T-helper 2 cell treated with Interferon-gamma antibody and Interleukin-4, amounts not matched to agents 5 μg/mL and 100 μg/mL, for 36 hours (primary cell): ENCODE measurements at regions not wholly inside any gene's neighbourhood (a gene's known extent, or its start where the extent isn't known, plus 50 kb on each side); places are given as distances from the start of the nearest gene placed in this dataset.
"Not testable (repeated sequence)": the region's sequence is repeated elsewhere in the genome, so short reads cannot be mapped to it uniquely, and the experiment has no call there.

Experiments used
- DNase-seq: peaks from one replicate; pipeline ENCODE4 v3.0.0; 2021; ENCODE audit warnings: low spot score
- H3K27ac Mint-ChIP-seq: one replicate; pipeline ENCODE4 v1.8.0; 2021; ENCODE audit warnings: mild to moderate bottlenecking, mixed read lengths
- H3K27me3 Mint-ChIP-seq: one replicate; pipeline ENCODE4 v1.8.0; 2021; ENCODE audit warnings: low read depth, mixed read lengths
- H3K36me3 Mint-ChIP-seq: one replicate; pipeline ENCODE4 v1.8.0; 2021; ENCODE audit warnings: low read depth, mixed read lengths
- H3K4me1 Mint-ChIP-seq: one replicate; pipeline ENCODE4 v1.8.0; 2021; ENCODE audit warnings: low read depth, mixed read lengths
- H3K4me3 Mint-ChIP-seq: one replicate; pipeline ENCODE4 v1.8.0; 2022; ENCODE audit warnings: mild to moderate bottlenecking, moderate library complexity, mixed read lengths
- H3K9me3 Mint-ChIP-seq: one replicate; pipeline ENCODE4 v1.8.0; 2021; ENCODE audit warnings: mixed read lengths

GRCh38 chr16:17769065-17769464 lies 298.3 kb upstream of the XYLT1 start:
- Mint-ChIP-seq H3K4me1 (no peaks in the 10 kb centered on the region), H3K36me3 (no peaks in the 10 kb centered on the region), H3K9me3 (no peaks in the 10 kb centered on the region), H3K27ac (no peak overlapping the region), H3K4me3 (no peak overlapping the region), H3K27me3 (no peaks in the 10 kb centered on the region)
- no peak for DNase-seq

GRCh38 chr16:17768257-17768656 lies 297.5 kb upstream of the XYLT1 start:
- Mint-ChIP-seq H3K4me1 (no peaks in the 10 kb centered on the region), H3K9me3 (no peaks in the 10 kb centered on the region), H3K27me3 (peaks cover 2% of the 10 kb centered on the region), H3K36me3 (no peaks in the 10 kb centered on the region), H3K27ac (no peak overlapping the region), H3K4me3 (no peak overlapping the region)
- no peak for DNase-seq

GRCh38 chr16:17766012-17766411 lies 295.3 kb upstream of the XYLT1 start:
- Mint-ChIP-seq H3K9me3 (no peaks in the 10 kb centered on the region), H3K36me3 (no peaks in the 10 kb centered on the region), H3K27me3 (peaks cover 2% of the 10 kb centered on the region), H3K4me1 (no peaks in the 10 kb centered on the region), H3K27ac (no peak overlapping the region), H3K4me3 (no peak overlapping the region)
- DNase-seq: no peak

GRCh38 chr16:17759451-17760390 lies 289.0 kb upstream of the XYLT1 start:
- Mint-ChIP-seq H3K9me3 (peaks cover 10% of the 10 kb centered on the region), H3K4me3 (no peak overlapping the region), H3K4me1 (no peaks in the 10 kb centered on the region), H3K27me3 (peaks cover 2% of the 10 kb centered on the region), H3K27ac (no peak overlapping the region), H3K36me3 (no peaks in the 10 kb centered on the region)
- DNase-seq: no peak

GRCh38 chr16:17757808-17758207 lies 287.0 kb upstream of the XYLT1 start:
- H3K4me3 Mint-ChIP-seq: no peak overlapping the region
- peaks cover 12% of the 10 kb centered on the region for H3K9me3 Mint-ChIP-seq
- H3K27me3 Mint-ChIP-seq: no peaks in the 10 kb centered on the region
- DNase-seq: no peak
- H3K36me3 Mint-ChIP-seq: no peaks in the 10 kb centered on the region
- no peaks in the 10 kb centered on the region for H3K4me1 Mint-ChIP-seq
- H3K27ac Mint-ChIP-seq: no peak overlapping the region

GRCh38 chr16:17755158-17755557 lies 284.4 kb upstream of the XYLT1 start:
- H3K9me3 Mint-ChIP-seq: peaks cover 12% of the 10 kb centered on the region
- no peaks in the 10 kb centered on the region for H3K27me3 Mint-ChIP-seq
- DNase-seq: no peak
- no peak overlapping the region for H3K4me3 Mint-ChIP-seq
- H3K4me1 Mint-ChIP-seq: no peaks in the 10 kb centered on the region
- H3K27ac Mint-ChIP-seq: no peak overlapping the region
- H3K36me3 Mint-ChIP-seq: no peaks in the 10 kb centered on the region

GRCh38 chr16:17753434-17753833 lies 282.7 kb upstream of the XYLT1 start:
- peaks cover 17% of the 10 kb centered on the region for H3K9me3 Mint-ChIP-seq
- H3K36me3 Mint-ChIP-seq: no peaks in the 10 kb centered on the region
- no peak overlapping the region for H3K4me3 Mint-ChIP-seq
- H3K27me3 Mint-ChIP-seq: no peaks in the 10 kb centered on the region
- no peaks in the 10 kb centered on the region for H3K4me1 Mint-ChIP-seq
- no peak for DNase-seq
- H3K27ac Mint-ChIP-seq: no peak overlapping the region

GRCh38 chr16:17749706-17750105 lies 278.9 kb upstream of the XYLT1 start:
- no peak for DNase-seq

GRCh38 chr16:17748044-17748719 lies 277.4 kb upstream of the XYLT1 start:
- H3K4me3 Mint-ChIP-seq: no peak overlapping the region
- no peaks in the 10 kb centered on the region for H3K27me3 Mint-ChIP-seq
- peaks cover 5% of the 10 kb centered on the region for H3K9me3 Mint-ChIP-seq
- H3K27ac Mint-ChIP-seq: no peak overlapping the region
- no peak for DNase-seq
- H3K36me3 Mint-ChIP-seq: no peaks in the 10 kb centered on the region
- no peaks in the 10 kb centered on the region for H3K4me1 Mint-ChIP-seq

More at GRCh38 chr16:17749706-17750105, 278.9 kb upstream of the XYLT1 start:
- no peak overlapping the region for H3K4me3 Mint-ChIP-seq
- no peak overlapping the region for H3K27ac Mint-ChIP-seq
- no peaks in the 10 kb centered on the region for H3K36me3 Mint-ChIP-seq
- H3K4me1 Mint-ChIP-seq: no peaks in the 10 kb centered on the region
- peaks cover 6% of the 10 kb centered on the region for H3K9me3 Mint-ChIP-seq
- no peaks in the 10 kb centered on the region for H3K27me3 Mint-ChIP-seq

GRCh38 chr16:17747081-17747756 lies 276.5 kb upstream of the XYLT1 start:
- H3K4me3 Mint-ChIP-seq: no peak overlapping the region
- H3K27ac Mint-ChIP-seq: no peak overlapping the region
- H3K9me3 Mint-ChIP-seq: peaks cover 5% of the 10 kb centered on the region
- H3K36me3 Mint-ChIP-seq: no peaks in the 10 kb centered on the region
- H3K4me1 Mint-ChIP-seq: no peaks in the 10 kb centered on the region
- no peaks in the 10 kb centered on the region for H3K27me3 Mint-ChIP-seq
- DNase-seq: no peak

- H3K36me3 Mint-ChIP-seq: no peaks in the 10 kb centered on the region
- no peaks in the 10 kb centered on the region for H3K27me3 Mint-ChIP-seq
- no peak overlapping the region for H3K4me3 Mint-ChIP-seq
- no peak overlapping the region for H3K27ac Mint-ChIP-seq
- no peaks in the 10 kb centered on the region for H3K4me1 Mint-ChIP-seq
- peaks cover 5% of the 10 kb centered on the region for H3K9me3 Mint-ChIP-seq
- DNase-seq: no peak
Observed at GRCh38 chr16:17744921-17745572, 274.3 kb upstream of the XYLT1 start.

GRCh38 chr16:17743578-17743977 lies 272.8 kb upstream of the XYLT1 start:
- no peak overlapping the region for H3K27ac Mint-ChIP-seq
- no peak for DNase-seq
- H3K4me3 Mint-ChIP-seq: no peak overlapping the region
- H3K36me3 Mint-ChIP-seq: no peaks in the 10 kb centered on the region
- H3K9me3 Mint-ChIP-seq: no peaks in the 10 kb centered on the region
- H3K27me3 Mint-ChIP-seq: no peaks in the 10 kb centered on the region
- no peaks in the 10 kb centered on the region for H3K4me1 Mint-ChIP-seq

- Mint-ChIP-seq H3K27me3 (no peaks in the 10 kb centered on the region), H3K4me3 (no peak overlapping the region), H3K27ac (no peak overlapping the region), H3K9me3 (no peaks in the 10 kb centered on the region), H3K4me1 (no peaks in the 10 kb centered on the region), H3K36me3 (no peaks in the 10 kb centered on the region)
- DNase-seq: no peak
Observed at GRCh38 chr16:17743158-17743557, 272.4 kb upstream of the XYLT1 start.

- H3K27ac Mint-ChIP-seq, H3K27me3 Mint-ChIP-seq, H3K4me1 Mint-ChIP-seq, DNase-seq, H3K4me3 Mint-ChIP-seq, H3K36me3 Mint-ChIP-seq: not testable (repeated sequence)
- H3K9me3 Mint-ChIP-seq: peaks cover 11% of the 10 kb centered on the region
Observed at GRCh38 chr16:17735099-17735498, 264.3 kb upstream of the XYLT1 start.
